ENCODE measurements at regions not wholly inside any gene's neighbourhood (a gene's known extent, or its start where the extent isn't known, plus 50 kb on each side); places are given as distances from the start of the nearest gene placed in this dataset.

- ATAC-seq = no peak
- TF ChIP-seq CTCF (IDR thresholded peaks at IDR 0.05) = no peak
- H3K4me3 ChIP-seq = no peak overlapping the region
Measured at GRCh38 chr12:115730975-115731541, 546.4 kb downstream of the MED13L start.

GRCh38 chr12:115726691-115727090 is 550.8 kb downstream of the MED13L start:
- no peak overlapping the region for H3K4me3 ChIP-seq
- no peaks in the 10 kb centered on the region for H3K27me3 ChIP-seq
- DNase-seq (no peak), ATAC-seq (no peak)
- H3K9me3 ChIP-seq = no peaks in the 10 kb centered on the region
- no peak overlapping the region for H3K27ac ChIP-seq
- TF ChIP-seq CTCF (IDR thresholded peaks at IDR 0.05) = no peak
- intact Hi-C loops (cut with DNase I) = no loop called here
- no peaks in the 10 kb centered on the region for H3K36me3 ChIP-seq
- no peaks in the 10 kb centered on the region for H3K4me1 ChIP-seq

More at GRCh38 chr12:115730975-115731541, 546.4 kb downstream of the MED13L start:
- Histone ChIP-seq H3K36me3 (no peaks in the 10 kb centered on the region), H3K27me3 (no peaks in the 10 kb centered on the region), H3K27ac (no peak overlapping the region), H3K4me1 (no peaks in the 10 kb centered on the region), H3K9me3 (no peaks in the 10 kb centered on the region)
- DNase-seq = no peak
- intact Hi-C loops (cut with DNase I) = no loop called here

- DNase-seq (no peak), ATAC-seq (no peak)
- no peaks in the 10 kb centered on the region for H3K9me3 ChIP-seq
- H3K4me3 ChIP-seq = no peak overlapping the region
- intact Hi-C loops (cut with DNase I) = no loop called here
- H3K27me3 ChIP-seq = no peaks in the 10 kb centered on the region
- no peaks in the 10 kb centered on the region for H3K4me1 ChIP-seq
- no peak overlapping the region for H3K27ac ChIP-seq
- H3K36me3 ChIP-seq = no peaks in the 10 kb centered on the region
- no peak for TF ChIP-seq CTCF (IDR thresholded peaks at IDR 0.05)
Measured at GRCh38 chr12:115722181-115722580, 555.3 kb downstream of the MED13L start.

- no peak for TF ChIP-seq CTCF (IDR thresholded peaks at IDR 0.05)
- DNase-seq (no peak), ATAC-seq (no peak)
- Histone ChIP-seq H3K4me3 (no peak overlapping the region), H3K27ac (no peak overlapping the region), H3K4me1 (no peaks in the 10 kb centered on the region), H3K36me3 (no peaks in the 10 kb centered on the region), H3K27me3 (no peaks in the 10 kb centered on the region), H3K9me3 (no peaks in the 10 kb centered on the region)
- intact Hi-C loops (cut with DNase I) = no loop called here
Measured at GRCh38 chr12:115716551-115716950, 560.9 kb downstream of the MED13L start.

- no peak for TF ChIP-seq CTCF (IDR thresholded peaks at IDR 0.05)
- intact Hi-C loops (cut with DNase I) = no loop called here
- ATAC-seq = no peak
Measured at GRCh38 chr12:115712676-115713075, 564.8 kb downstream of the MED13L start.

GRCh38 chr12:115710104-115710564 is 567.4 kb downstream of the MED13L start:
- TF ChIP-seq CTCF (IDR thresholded peaks at IDR 0.05) = no peak
- ATAC-seq (peak; percentile 39), DNase-seq (no peak)
- Histone ChIP-seq H3K9me3 (no peaks in the 10 kb centered on the region), H3K36me3 (no peaks in the 10 kb centered on the region), H3K4me1 (no peaks in the 10 kb centered on the region), H3K4me3 (no peak overlapping the region), H3K27me3 (no peaks in the 10 kb centered on the region), H3K27ac (no peak overlapping the region)
- intact Hi-C loops (cut with DNase I) = no loop called here

More at GRCh38 chr12:115712676-115713075, 564.8 kb downstream of the MED13L start:
- no peaks in the 10 kb centered on the region for H3K9me3 ChIP-seq
- H3K36me3 ChIP-seq = no peaks in the 10 kb centered on the region
- no peaks in the 10 kb centered on the region for H3K4me1 ChIP-seq
- no peak overlapping the region for H3K4me3 ChIP-seq
- no peaks in the 10 kb centered on the region for H3K27me3 ChIP-seq
- H3K27ac ChIP-seq = no peak overlapping the region
- DNase-seq = no peak
